ENCODE measurements at regions not wholly inside any gene's neighbourhood (a gene's known extent, or its start where the extent isn't known, plus 50 kb on each side); places are given as distances from the start of the nearest gene placed in this dataset.

DNA sequence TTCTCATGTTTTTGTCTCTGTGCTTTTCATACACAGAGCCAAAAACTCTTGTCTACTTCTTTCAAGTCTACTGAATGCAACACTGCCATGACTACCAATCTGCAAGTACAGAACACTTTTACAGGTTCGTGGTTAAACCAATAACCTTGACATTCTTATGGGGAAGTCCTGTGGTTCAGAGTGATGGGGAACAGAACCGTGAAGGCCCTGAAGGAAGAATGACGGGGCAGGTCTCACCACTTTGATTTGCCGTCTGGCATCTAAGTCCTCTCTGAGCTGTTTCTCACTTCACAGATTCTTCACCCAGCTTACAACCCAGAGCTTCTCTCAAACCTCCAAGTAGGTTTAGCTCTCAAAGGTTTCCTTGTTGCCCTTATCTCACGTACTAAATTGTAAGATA, 117.5 kb upstream of the SNTG2 start:
- Histone ChIP-seq H3K27ac (ENCODE audit: extremely low read length, insufficient read depth, low read length) (no peak overlapping the region), H4K20me1 (ENCODE audit: insufficient read depth, low read length) (no peaks in the 10 kb centered on the region), H3K79me2 (ENCODE audit: insufficient read depth, low read length) (no peaks in the 10 kb centered on the region), H3K36me3 (replicated peaks in 1 of 2; ENCODE audit: control insufficient read depth in 1 of 2, insufficient read depth in 2 of 2, low read length in 2 of 2) (no peaks in the 10 kb centered on the region), H3K9me3 (ENCODE audit: low read length) (no peaks in the 10 kb centered on the region), H3K9ac (ENCODE audit: insufficient read depth, low read depth, low read length) (no peak overlapping the region), H3K4me3 (replicated peaks in 1 of 3; ENCODE audit: insufficient read depth in 1 of 3, low read depth in 2 of 3, low read length in 3 of 3) (no peak overlapping the region), H3K4me2 (ENCODE audit: low read depth, low read length) (no peak overlapping the region), H3K27me3 (ENCODE audit: control insufficient read depth in 1 of 2, insufficient read depth in 2 of 2, low read length in 2 of 2) (peaks cover 1 to 44% of the 10 kb centered on the region in 2 experiments; a peak in 3 of 5 replicates), H2AFZ (ENCODE audit: low read length) (no peak overlapping the region), H3K4me1 (ENCODE audit: insufficient read depth, low read length) (no peaks in the 10 kb centered on the region)
- no TSS peak for BruUV-seq (replicated peaks)
- in situ Hi-C loops (cut with HindIII; ENCODE audit: extremely low pct_ligation_motif_present, low pct_unique_long_range_greater_than_20kb) = no loop called here
- FAIRE-seq (no peak), DNase-seq (ENCODE audit: low spot score) (no peak), ATAC-seq (no peak)
- WGBS (ENCODE audit: low lambda C conversion rate) = 6% methylated on average over 5 of the region's 5 CpGs
- ChIA-PET POLR2A (no interaction called here), CTCF (ENCODE audit: low intra/inter-chr PET ratio, low total read pairs) (no interaction called here)
- TF ChIP-seq, protein P1, sequence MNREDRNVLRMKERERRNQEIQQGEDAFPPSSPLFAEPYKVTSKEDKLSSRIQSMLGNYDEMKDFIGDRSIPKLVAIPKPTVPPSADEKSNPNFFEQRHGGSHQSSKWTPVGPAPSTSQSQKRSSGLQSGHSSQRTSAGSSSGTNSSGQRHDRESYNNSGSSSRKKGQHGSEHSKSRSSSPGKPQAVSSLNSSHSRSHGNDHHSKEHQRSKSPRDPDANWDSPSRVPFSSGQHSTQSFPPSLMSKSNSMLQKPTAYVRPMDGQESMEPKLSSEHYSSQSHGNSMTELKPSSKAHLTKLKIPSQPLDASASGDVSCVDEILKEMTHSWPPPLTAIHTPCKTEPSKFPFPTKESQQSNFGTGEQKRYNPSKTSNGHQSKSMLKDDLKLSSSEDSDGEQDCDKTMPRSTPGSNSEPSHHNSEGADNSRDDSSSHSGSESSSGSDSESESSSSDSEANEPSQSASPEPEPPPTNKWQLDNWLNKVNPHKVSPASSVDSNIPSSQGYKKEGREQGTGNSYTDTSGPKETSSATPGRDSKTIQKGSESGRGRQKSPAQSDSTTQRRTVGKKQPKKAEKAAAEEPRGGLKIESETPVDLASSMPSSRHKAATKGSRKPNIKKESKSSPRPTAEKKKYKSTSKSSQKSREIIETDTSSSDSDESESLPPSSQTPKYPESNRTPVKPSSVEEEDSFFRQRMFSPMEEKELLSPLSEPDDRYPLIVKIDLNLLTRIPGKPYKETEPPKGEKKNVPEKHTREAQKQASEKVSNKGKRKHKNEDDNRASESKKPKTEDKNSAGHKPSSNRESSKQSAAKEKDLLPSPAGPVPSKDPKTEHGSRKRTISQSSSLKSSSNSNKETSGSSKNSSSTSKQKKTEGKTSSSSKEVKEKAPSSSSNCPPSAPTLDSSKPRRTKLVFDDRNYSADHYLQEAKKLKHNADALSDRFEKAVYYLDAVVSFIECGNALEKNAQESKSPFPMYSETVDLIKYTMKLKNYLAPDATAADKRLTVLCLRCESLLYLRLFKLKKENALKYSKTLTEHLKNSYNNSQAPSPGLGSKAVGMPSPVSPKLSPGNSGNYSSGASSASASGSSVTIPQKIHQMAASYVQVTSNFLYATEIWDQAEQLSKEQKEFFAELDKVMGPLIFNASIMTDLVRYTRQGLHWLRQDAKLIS (CRISPR knock-in tag; IDR thresholded peaks at IDR 0.05) = no peak
- TF ChIP-seq, protein P2, sequence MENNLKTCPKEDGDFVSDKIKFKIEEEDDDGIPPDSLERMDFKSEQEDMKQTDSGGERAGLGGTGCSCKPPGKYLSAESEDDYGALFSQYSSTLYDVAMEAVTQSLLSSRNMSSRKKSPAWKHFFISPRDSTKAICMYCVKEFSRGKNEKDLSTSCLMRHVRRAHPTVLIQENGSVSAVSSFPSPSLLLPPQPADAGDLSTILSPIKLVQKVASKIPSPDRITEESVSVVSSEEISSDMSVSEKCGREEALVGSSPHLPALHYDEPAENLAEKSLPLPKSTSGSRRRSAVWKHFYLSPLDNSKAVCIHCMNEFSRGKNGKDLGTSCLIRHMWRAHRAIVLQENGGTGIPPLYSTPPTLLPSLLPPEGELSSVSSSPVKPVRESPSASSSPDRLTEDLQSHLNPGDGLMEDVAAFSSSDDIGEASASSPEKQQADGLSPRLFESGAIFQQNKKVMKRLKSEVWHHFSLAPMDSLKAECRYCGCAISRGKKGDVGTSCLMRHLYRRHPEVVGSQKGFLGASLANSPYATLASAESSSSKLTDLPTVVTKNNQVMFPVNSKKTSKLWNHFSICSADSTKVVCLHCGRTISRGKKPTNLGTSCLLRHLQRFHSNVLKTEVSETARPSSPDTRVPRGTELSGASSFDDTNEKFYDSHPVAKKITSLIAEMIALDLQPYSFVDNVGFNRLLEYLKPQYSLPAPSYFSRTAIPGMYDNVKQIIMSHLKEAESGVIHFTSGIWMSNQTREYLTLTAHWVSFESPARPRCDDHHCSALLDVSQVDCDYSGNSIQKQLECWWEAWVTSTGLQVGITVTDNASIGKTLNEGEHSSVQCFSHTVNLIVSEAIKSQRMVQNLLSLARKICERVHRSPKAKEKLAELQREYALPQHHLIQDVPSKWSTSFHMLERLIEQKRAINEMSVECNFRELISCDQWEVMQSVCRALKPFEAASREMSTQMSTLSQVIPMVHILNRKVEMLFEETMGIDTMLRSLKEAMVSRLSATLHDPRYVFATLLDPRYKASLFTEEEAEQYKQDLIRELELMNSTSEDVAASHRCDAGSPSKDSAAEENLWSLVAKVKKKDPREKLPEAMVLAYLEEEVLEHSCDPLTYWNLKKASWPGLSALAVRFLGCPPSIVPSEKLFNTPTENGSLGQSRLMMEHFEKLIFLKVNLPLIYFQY (CRISPR knock-in tag; IDR thresholded peaks at IDR 0.05; ENCODE audit: borderline replicate concordance) = no peak
- no peak for TF ChIP-seq ZNF343 (CRISPR knock-in tag; IDR thresholded peaks at IDR 0.05)
- TF ChIP-seq, protein P3, sequence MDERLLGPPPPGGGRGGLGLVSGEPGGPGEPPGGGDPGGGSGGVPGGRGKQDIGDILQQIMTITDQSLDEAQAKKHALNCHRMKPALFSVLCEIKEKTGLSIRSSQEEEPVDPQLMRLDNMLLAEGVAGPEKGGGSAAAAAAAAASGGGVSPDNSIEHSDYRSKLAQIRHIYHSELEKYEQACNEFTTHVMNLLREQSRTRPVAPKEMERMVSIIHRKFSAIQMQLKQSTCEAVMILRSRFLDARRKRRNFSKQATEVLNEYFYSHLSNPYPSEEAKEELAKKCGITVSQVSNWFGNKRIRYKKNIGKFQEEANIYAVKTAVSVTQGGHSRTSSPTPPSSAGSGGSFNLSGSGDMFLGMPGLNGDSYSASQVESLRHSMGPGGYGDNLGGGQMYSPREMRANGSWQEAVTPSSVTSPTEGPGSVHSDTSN (CRISPR knock-in tag; IDR thresholded peaks at IDR 0.05) = no peak
- no peak for TF ChIP-seq ZNF768 (CRISPR knock-in tag; IDR thresholded peaks at IDR 0.05)
- TF ChIP-seq ZNF143 (CRISPR knock-in tag; IDR thresholded peaks at IDR 0.05) = no peak
- TF ChIP-seq, protein P4, sequence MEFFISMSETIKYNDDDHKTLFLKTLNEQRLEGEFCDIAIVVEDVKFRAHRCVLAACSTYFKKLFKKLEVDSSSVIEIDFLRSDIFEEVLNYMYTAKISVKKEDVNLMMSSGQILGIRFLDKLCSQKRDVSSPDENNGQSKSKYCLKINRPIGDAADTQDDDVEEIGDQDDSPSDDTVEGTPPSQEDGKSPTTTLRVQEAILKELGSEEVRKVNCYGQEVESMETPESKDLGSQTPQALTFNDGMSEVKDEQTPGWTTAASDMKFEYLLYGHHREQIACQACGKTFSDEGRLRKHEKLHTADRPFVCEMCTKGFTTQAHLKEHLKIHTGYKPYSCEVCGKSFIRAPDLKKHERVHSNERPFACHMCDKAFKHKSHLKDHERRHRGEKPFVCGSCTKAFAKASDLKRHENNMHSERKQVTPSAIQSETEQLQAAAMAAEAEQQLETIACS (CRISPR knock-in tag; IDR thresholded peaks at IDR 0.05) = no peak
- no peak for TF ChIP-seq ZNF333 (CRISPR knock-in tag; IDR thresholded peaks at IDR 0.05; ENCODE audit: borderline replicate concordance)
- TF ChIP-seq ZBTB38 (CRISPR knock-in tag; IDR thresholded peaks at IDR 0.05) = no peak
- intact Hi-C loops (cut with micrococcal nuclease; ENCODE audit: unreplicated experiment) = no loop called here
